ENCODE measurements at regions not wholly inside any gene's neighbourhood (a gene's known extent, or its start where the extent isn't known, plus 50 kb on each side); places are given as distances from the start of the nearest gene placed in this dataset.

DNA sequence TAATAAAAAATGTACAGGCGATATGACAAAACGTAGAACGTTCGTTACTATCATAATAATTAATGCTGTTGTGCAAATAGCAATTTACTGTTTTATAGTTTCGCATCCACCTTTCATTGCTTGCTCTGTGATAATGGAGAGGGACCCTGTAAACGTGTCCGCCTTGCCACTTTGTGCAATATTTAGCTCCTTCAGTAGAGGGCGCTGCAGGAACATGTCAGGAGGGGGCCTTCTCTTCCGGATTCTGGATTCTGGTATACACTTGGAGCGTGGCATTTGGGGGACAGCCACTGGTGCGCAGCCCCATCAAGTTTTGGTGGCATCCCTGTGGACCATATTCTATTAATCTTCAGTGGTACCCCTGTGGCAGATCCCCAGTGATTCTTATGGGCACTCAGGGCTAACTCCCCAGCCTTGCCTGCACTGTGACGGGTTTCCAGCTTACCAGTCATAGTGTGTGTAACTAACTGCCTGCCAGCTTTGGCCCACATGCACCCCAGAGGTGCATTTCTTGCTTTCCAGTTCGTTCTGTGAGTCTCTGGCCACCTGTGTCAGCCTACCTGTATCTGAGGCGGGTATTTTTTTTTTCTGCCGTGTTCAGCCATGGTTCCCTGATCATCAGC is 140.3 kb downstream of the CYRIA start:
- ATAC-seq: no peak
- no peak for TF ChIP-seq GLIS3 (CRISPR knock-in tag; IDR thresholded peaks at IDR 0.05)
- TF ChIP-seq ESRRG (CRISPR knock-in tag; IDR thresholded peaks at IDR 0.05): no peak
- no peak for TF ChIP-seq TOX (CRISPR knock-in tag; IDR thresholded peaks at IDR 0.05; ENCODE audit: borderline replicate concordance)
- no peak for TF ChIP-seq TCF4 (CRISPR knock-in tag; IDR thresholded peaks at IDR 0.05; ENCODE audit: borderline replicate concordance)
- TF ChIP-seq ZNF565 (CRISPR knock-in tag; conservative IDR thresholded peaks at IDR 0.05; ENCODE audit: low read depth): no peak
- TF ChIP-seq PATZ1 (CRISPR knock-in tag; IDR thresholded peaks at IDR 0.05; ENCODE audit: borderline replicate concordance): no peak
- TF ChIP-seq ISL1 (CRISPR knock-in tag; IDR thresholded peaks at IDR 0.05): no peak
- no peak for TF ChIP-seq ZNF70 (CRISPR knock-in tag; IDR thresholded peaks at IDR 0.05)
- TF ChIP-seq RARB (CRISPR knock-in tag; IDR thresholded peaks at IDR 0.05): no peak
- TF ChIP-seq PPARA (CRISPR knock-in tag; IDR thresholded peaks at IDR 0.05; ENCODE audit: borderline replicate concordance): no peak
- no peak for TF ChIP-seq OSR1 (CRISPR knock-in tag; IDR thresholded peaks at IDR 0.05)
- no peak for TF ChIP-seq CSDC2 (CRISPR knock-in tag; IDR thresholded peaks at IDR 0.05)
- TF ChIP-seq CREB5 (CRISPR knock-in tag; IDR thresholded peaks at IDR 0.05; ENCODE audit: low read depth): no peak

DNA sequence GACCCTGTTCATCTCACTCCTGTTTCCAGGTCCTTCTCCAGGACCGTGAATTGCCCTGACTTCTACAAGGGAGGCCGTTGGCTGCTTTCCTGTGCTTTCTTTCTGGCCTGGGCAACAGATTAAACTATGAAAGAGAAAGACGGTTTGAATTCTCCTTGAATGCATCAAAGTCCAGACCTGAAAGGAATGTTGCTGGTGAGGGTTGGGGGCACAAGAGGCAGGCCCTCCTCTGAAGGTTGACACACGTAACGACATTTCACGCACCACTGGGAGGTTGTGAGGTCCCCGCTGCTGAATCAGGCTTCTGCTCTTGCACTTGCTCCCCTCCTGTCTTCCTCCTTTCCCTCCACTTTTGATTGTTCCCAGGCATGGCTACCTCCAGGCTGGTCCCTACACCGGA is 141.9 kb downstream of the CYRIA start:
- ATAC-seq: no peak
- TF ChIP-seq PPARA (CRISPR knock-in tag; IDR thresholded peaks at IDR 0.05; ENCODE audit: borderline replicate concordance) (no peak), RARB (CRISPR knock-in tag; IDR thresholded peaks at IDR 0.05) (no peak), ZFP3 (CRISPR knock-in tag; IDR thresholded peaks at IDR 0.05) (no peak), ZNF565 (CRISPR knock-in tag; conservative IDR thresholded peaks at IDR 0.05; ENCODE audit: low read depth) (no peak), ZC3H10 (CRISPR knock-in tag; IDR thresholded peaks at IDR 0.05) (no peak), GLIS3 (CRISPR knock-in tag; IDR thresholded peaks at IDR 0.05) (no peak), BACH2 (CRISPR knock-in tag; IDR thresholded peaks at IDR 0.05; ENCODE audit: borderline replicate concordance) (no peak), TCF4 (CRISPR knock-in tag; IDR thresholded peaks at IDR 0.05; ENCODE audit: borderline replicate concordance) (no peak), TSHZ2 (CRISPR knock-in tag; IDR thresholded peaks at IDR 0.05) (no peak), ZNF70 (CRISPR knock-in tag; IDR thresholded peaks at IDR 0.05) (no peak), TOX (CRISPR knock-in tag; IDR thresholded peaks at IDR 0.05; ENCODE audit: borderline replicate concordance) (no peak), PATZ1 (CRISPR knock-in tag; IDR thresholded peaks at IDR 0.05; ENCODE audit: borderline replicate concordance) (no peak), ARNTL (CRISPR knock-in tag; IDR thresholded peaks at IDR 0.05; ENCODE audit: borderline replicate concordance, low read depth) (no peak), OSR1 (CRISPR knock-in tag; IDR thresholded peaks at IDR 0.05) (no peak), CSDC2 (CRISPR knock-in tag; IDR thresholded peaks at IDR 0.05) (no peak)
- TF ChIP-seq, protein P1, sequence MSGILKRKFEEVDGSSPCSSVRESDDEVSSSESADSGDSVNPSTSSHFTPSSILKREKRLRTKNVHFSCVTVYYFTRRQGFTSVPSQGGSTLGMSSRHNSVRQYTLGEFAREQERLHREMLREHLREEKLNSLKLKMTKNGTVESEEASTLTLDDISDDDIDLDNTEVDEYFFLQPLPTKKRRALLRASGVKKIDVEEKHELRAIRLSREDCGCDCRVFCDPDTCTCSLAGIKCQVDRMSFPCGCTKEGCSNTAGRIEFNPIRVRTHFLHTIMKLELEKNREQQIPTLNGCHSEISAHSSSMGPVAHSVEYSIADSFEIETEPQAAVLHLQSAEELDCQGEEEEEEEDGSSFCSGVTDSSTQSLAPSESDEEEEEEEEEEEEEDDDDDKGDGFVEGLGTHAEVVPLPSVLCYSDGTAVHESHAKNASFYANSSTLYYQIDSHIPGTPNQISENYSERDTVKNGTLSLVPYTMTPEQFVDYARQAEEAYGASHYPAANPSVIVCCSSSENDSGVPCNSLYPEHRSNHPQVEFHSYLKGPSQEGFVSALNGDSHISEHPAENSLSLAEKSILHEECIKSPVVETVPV (CRISPR knock-in tag; IDR thresholded peaks at IDR 0.05): no peak
- TF ChIP-seq, protein P2, sequence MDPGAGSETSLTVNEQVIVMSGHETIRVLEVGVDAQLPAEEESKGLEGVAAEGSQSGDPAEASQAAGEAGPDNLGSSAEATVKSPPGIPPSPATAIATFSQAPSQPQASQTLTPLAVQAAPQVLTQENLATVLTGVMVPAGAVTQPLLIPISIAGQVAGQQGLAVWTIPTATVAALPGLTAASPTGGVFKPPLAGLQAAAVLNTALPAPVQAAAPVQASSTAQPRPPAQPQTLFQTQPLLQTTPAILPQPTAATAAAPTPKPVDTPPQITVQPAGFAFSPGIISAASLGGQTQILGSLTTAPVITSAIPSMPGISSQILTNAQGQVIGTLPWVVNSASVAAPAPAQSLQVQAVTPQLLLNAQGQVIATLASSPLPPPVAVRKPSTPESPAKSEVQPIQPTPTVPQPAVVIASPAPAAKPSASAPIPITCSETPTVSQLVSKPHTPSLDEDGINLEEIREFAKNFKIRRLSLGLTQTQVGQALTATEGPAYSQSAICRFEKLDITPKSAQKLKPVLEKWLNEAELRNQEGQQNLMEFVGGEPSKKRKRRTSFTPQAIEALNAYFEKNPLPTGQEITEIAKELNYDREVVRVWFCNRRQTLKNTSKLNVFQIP (CRISPR knock-in tag; IDR thresholded peaks at IDR 0.05; ENCODE audit: borderline replicate concordance, low read depth): no peak
